Endodermal cell (in vitro differentiated cells): ENCODE measurements at regions not wholly inside any gene's neighbourhood (a gene's known extent, or its start where the extent isn't known, plus 50 kb on each side); places are given as distances from the start of the nearest gene placed in this dataset.

ENCODE experiments used
- DNase-seq: peaks from one replicate; pipeline ENCODE4 v3.0.0-alpha.2; 2017
- H3K27ac ChIP-seq: 2 replicates; pipeline ENCODE4 v1.5.1; 2013; ENCODE audit warnings: mild to moderate bottlenecking, low read depth, low read length, moderate library complexity
- H3K27me3 ChIP-seq: 2 replicates; pipeline ENCODE4 v1.6.1; 2013; ENCODE audit warnings: mild to moderate bottlenecking, low read length, moderate library complexity; ENCODE audit not compliant: insufficient read depth, control insufficient read depth, poor library complexity, severe bottlenecking
- H3K36me3 ChIP-seq: 2 replicates; pipeline ENCODE4 v1.7.0; 2013; ENCODE audit warnings: mild to moderate bottlenecking, low read length, moderate library complexity; ENCODE audit not compliant: control insufficient read depth, insufficient read depth
- H3K4me1 ChIP-seq: one replicate; pipeline ENCODE4 v1.7.0; 2013; ENCODE audit warnings: low read length; ENCODE audit not compliant: control insufficient read depth, insufficient read depth
- H3K4me3 ChIP-seq: 2 replicates; pipeline ENCODE4 v1.5.1; 2013; ENCODE audit warnings: mild to moderate bottlenecking, low read length, moderate library complexity
- H3K9ac ChIP-seq: 2 replicates; pipeline ENCODE4 v1.6.1; 2013; ENCODE audit warnings: mild to moderate bottlenecking, low read length, moderate library complexity; ENCODE audit not compliant: poor library complexity, severe bottlenecking; ENCODE audit errors: extremely low read depth
- H3K9me3 ChIP-seq: 2 replicates; pipeline ENCODE4 v1.6.1; 2013; ENCODE audit warnings: mild to moderate bottlenecking, low read length, moderate library complexity; ENCODE audit not compliant: control insufficient read depth
- H3K27ac Mint-ChIP-seq: 2 replicates; pipeline ENCODE4 v1.8.0; 2020; ENCODE audit warnings: mixed read lengths
- H3K27me3 Mint-ChIP-seq: 2 replicates; pipeline ENCODE4 v1.8.0; 2021; ENCODE audit warnings: mild to moderate bottlenecking, mixed read lengths; ENCODE audit not compliant: insufficient read depth
- H3K36me3 Mint-ChIP-seq: 2 replicates; pipeline ENCODE4 v1.8.0; 2020; ENCODE audit warnings: low read depth, mixed read lengths
- H3K4me1 Mint-ChIP-seq: 2 replicates; pipeline ENCODE4 v1.8.0; 2020; ENCODE audit warnings: mixed read lengths
- H3K4me3 Mint-ChIP-seq: 2 replicates; pipeline ENCODE4 v1.8.0; 2020; ENCODE audit warnings: mild to moderate bottlenecking, moderate library complexity, mixed read lengths
- H3K9me3 Mint-ChIP-seq: 2 replicates; pipeline ENCODE4 v1.8.0; 2020; ENCODE audit warnings: mild to moderate bottlenecking, mixed read lengths
- CTCF ChIP-seq: fragments of 200-600 bp; sonication (generic); conservative IDR thresholded peaks from 2 replicates; pipeline ENCODE4 v1.5.0; 2021; ENCODE audit warnings: antibody characterized with exemption, mild to moderate bottlenecking
- WGBS, 2 experiments: methylation state at CpG; one replicate each; pipeline versions ENCODE4 v1.1.5 to v1.1.7; 2013; ENCODE audit warnings: missing lambda C conversion rate in 2 of 2, mixed read lengths in 1 of 2; ENCODE audit not compliant: insufficient coverage in 1 of 2, insufficient read length in 1 of 2; 5-methylcytosine and 5-hydroxymethylcytosine counted together

GRCh38 chr18:77784759-77785379, 535.2 kb downstream of the GALR1 start:
- Histone ChIP-seq H3K27me3 (no peaks in the 10 kb centered on the region), H3K4me1 (no peaks in the 10 kb centered on the region), H3K4me3 (no peak overlapping the region), H3K36me3 (no peaks in the 10 kb centered on the region), H3K27ac (no peak overlapping the region), H3K9ac (no peak overlapping the region), H3K9me3 (no peaks in the 10 kb centered on the region)
- no peak for TF ChIP-seq CTCF
- H3K27ac Mint-ChIP-seq = no peak overlapping the region
- H3K27me3 Mint-ChIP-seq = no peaks in the 10 kb centered on the region
- H3K4me1 Mint-ChIP-seq = peaks cover 3% of the 10 kb centered on the region
- H3K36me3 Mint-ChIP-seq = no peaks in the 10 kb centered on the region
- no peaks in the 10 kb centered on the region for H3K9me3 Mint-ChIP-seq
- 95 to 97% methylated on average over 14 to 18 of the region's 18 CpGs for WGBS, 2 experiments
- no peak for DNase-seq
- H3K4me3 Mint-ChIP-seq = no peak overlapping the region

- Histone ChIP-seq H3K9ac (no peak overlapping the region), H3K4me3 (no peak overlapping the region), H3K9me3 (no peaks in the 10 kb centered on the region), H3K4me1 (no peaks in the 10 kb centered on the region), H3K36me3 (no peaks in the 10 kb centered on the region), H3K27me3 (no peaks in the 10 kb centered on the region), H3K27ac (no peak overlapping the region)
- H3K4me3 Mint-ChIP-seq = no peak overlapping the region
- no peaks in the 10 kb centered on the region for H3K36me3 Mint-ChIP-seq
- DNase-seq = no peak
- no peaks in the 10 kb centered on the region for H3K27me3 Mint-ChIP-seq
- H3K4me1 Mint-ChIP-seq = peaks cover 3% of the 10 kb centered on the region
- 92 to 100% methylated on average over 1 to 6 of the region's 7 CpGs for WGBS, 2 experiments
- H3K9me3 Mint-ChIP-seq = no peaks in the 10 kb centered on the region
- no peak overlapping the region for H3K27ac Mint-ChIP-seq
- TF ChIP-seq CTCF = no peak
Observed at GRCh38 chr18:77785415-77785975, 535.8 kb downstream of the GALR1 start.

- Histone ChIP-seq H3K27me3 (no peaks in the 10 kb centered on the region), H3K9me3 (no peaks in the 10 kb centered on the region), H3K36me3 (no peaks in the 10 kb centered on the region), H3K4me1 (no peaks in the 10 kb centered on the region), H3K27ac (no peak overlapping the region), H3K4me3 (no peak overlapping the region), H3K9ac (no peak overlapping the region)
- no peak for DNase-seq
- Mint-ChIP-seq H3K9me3 (no peaks in the 10 kb centered on the region), H3K4me1 (no peaks in the 10 kb centered on the region), H3K4me3 (no peak overlapping the region), H3K27ac (no peak overlapping the region), H3K36me3 (no peaks in the 10 kb centered on the region), H3K27me3 (no peaks in the 10 kb centered on the region)
- TF ChIP-seq CTCF = no peak
- no CpG with 5 or more reads among the region's 3 CpGs for WGBS, 2 experiments
Observed at GRCh38 chr18:77803024-77803423, 553.4 kb downstream of the GALR1 start.
